ENCODE measurements at regions not wholly inside any gene's neighbourhood (a gene's known extent, or its start where the extent isn't known, plus 50 kb on each side); places are given as distances from the start of the nearest gene placed in this dataset.

DNA sequence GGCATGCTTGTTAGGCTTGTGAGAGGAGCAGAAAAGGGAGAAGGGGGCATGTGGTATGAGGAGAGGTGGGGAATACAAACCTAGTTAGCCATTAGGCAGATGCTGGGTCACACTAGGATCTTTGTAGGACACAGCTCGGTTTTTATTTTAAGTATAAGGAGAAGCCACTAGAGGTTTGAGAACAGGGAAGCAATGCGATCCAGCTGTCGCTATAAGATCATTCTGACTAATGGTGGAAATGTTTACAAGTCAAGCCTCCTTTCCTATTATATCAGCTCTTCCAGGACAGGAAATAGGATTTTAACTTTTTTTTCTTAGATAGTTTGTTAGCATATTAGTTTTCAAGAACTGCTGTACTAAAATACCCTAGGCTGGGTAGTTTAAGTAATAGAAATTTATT is 609.9 kb downstream of the INSC start:
- TF ChIP-seq, protein P1, sequence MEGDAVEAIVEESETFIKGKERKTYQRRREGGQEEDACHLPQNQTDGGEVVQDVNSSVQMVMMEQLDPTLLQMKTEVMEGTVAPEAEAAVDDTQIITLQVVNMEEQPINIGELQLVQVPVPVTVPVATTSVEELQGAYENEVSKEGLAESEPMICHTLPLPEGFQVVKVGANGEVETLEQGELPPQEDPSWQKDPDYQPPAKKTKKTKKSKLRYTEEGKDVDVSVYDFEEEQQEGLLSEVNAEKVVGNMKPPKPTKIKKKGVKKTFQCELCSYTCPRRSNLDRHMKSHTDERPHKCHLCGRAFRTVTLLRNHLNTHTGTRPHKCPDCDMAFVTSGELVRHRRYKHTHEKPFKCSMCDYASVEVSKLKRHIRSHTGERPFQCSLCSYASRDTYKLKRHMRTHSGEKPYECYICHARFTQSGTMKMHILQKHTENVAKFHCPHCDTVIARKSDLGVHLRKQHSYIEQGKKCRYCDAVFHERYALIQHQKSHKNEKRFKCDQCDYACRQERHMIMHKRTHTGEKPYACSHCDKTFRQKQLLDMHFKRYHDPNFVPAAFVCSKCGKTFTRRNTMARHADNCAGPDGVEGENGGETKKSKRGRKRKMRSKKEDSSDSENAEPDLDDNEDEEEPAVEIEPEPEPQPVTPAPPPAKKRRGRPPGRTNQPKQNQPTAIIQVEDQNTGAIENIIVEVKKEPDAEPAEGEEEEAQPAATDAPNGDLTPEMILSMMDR (IDR thresholded peaks at IDR 0.05), result no peak
- no peak for TF ChIP-seq POLR2A (IDR thresholded peaks at IDR 0.05)
